ENCODE measurements at regions not wholly inside any gene's neighbourhood (a gene's known extent, or its start where the extent isn't known, plus 50 kb on each side); places are given as distances from the start of the nearest gene placed in this dataset.
"Not testable (repeated sequence)": the region's sequence is repeated elsewhere in the genome, so short reads cannot be mapped to it uniquely, and the experiment has no call there.

DNA sequence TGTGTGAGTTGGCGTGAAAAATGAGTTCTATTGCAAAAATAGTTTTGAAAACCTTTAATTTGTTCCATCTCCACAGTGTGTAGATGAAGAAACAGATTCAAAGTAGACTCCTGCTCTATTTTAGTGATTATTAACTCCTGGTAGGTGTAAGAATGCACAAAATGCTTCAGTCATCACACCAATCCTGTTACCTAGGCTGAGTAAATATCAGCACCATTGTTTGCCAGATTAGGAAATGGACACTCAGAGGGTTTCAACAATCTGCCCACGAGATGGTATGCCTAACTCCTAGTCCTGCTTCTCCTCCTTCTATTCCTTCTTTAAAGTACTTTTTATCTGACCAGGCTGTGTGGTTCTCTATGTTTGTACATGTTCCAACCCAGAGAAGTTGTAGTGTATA lies 108.9 kb upstream of the AHI1 start:
- no peak for DNase-seq

DNA sequence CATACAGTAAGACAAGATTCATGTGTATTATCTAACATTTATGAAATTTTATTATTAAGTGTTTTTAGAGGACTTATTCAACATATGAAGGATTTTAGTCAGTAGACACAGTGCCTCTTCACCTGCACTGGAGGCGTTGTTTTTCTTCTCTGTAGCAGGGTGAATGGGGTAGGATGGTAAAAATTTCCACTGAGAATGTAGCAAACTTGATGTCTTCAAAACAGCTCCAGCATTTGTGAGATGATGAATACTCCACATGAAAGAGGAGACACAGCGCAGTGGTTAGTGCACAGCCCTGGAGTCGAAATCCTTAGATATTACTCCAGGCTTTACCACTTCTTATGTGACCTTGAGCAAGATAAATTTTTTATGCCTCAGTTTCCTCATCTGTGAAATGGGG lies 110.5 kb upstream of the AHI1 start:
- no peak for DNase-seq

DNA sequence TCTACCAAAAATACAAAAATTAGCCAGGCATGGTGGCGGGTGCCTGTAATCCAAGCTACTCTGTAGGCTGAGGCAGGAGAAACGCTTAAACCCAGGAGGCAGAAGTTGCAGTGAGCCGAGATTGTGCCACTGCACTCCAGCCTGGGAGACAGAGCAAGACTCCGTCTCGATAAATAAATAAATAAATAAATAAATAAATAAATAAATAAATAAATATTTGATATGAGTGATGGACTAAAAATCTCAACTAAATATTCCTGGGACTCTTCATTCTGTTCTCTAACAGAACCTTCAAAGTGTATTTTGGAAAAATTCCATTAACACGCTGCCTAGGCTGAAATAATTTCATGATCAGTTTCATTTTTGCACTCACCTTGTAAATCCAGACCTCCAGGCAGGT lies 112.7 kb upstream of the AHI1 start:
- DNase-seq, result not testable (repeated sequence)

DNA sequence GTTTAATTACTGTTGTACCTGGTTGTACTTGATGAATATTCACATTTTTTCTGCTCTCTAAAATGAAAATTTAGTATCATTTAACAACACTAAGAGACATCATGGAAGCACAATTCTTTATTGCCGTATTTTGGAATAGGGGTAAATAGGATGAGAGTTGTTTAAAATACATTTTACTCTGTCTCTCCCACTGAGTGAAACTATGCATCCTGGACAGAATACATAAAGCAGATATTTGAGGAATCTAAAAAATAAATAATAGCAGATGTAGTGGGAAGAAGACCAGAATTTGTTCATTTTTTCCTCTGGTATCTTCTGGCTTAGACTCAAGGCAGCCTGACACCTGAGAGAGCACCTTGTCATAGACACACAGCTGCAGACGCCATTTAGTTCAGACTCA lies 119.1 kb upstream of the AHI1 start:
- DNase-seq, result no peak

DNA sequence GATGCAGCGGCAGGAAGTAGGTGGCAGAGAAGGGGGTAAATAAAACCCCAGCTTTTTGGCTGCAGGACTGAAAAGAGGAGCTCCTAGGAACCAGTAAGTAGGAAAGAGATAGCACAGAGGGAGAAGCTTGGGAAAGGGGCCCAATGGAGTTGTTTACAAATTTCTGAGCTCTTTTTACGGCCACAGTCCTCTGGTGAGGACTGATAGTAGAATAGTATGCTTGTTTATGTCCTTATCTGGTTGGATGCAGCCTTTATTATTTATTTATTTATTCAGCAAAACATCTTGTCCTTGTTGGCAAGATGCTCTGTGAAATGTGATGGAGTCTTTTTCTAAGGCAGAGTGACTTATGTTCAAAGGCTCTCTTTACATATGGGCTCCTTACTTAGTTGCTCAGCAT lies 119.7 kb upstream of the AHI1 start:
- DNase-seq, result no peak

DNA sequence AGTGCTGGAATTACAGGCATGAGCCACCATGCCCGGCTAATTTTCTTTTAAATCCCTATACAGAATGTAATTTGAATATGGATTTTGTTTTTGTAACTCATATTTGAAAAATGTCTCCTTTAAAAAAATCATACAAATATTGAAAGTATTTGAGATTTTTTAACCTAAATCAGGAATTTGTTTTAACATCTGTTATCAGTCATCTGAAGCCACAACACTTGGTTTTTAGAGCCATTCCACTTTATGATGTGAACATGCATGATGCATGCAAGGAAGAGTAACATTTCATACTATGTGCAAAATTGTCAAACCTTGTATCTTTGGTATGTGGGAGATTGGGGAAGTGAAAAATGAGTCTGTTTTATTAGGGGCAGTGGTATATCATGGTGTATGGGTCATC lies 124.5 kb upstream of the AHI1 start:
- DNase-seq, result no peak

DNA sequence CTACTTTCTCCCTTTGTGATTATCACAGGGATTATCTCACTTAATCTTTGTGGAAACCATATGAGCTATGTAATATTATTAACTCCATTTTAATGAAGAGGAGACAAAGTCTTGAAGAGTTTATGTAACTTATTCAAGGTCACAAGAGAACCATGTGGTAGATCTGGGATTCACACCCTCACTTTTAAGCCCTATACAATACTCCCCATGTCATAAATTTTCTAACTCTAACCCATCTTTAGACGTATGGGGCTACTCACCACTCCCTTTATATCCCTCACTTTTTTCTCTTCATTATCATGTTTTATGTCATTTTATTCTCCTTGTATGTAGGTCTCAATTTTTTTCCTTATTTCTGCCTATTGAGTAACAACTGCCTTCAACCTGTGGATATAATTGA lies 126.4 kb upstream of the AHI1 start:
- no peak for DNase-seq

DNA sequence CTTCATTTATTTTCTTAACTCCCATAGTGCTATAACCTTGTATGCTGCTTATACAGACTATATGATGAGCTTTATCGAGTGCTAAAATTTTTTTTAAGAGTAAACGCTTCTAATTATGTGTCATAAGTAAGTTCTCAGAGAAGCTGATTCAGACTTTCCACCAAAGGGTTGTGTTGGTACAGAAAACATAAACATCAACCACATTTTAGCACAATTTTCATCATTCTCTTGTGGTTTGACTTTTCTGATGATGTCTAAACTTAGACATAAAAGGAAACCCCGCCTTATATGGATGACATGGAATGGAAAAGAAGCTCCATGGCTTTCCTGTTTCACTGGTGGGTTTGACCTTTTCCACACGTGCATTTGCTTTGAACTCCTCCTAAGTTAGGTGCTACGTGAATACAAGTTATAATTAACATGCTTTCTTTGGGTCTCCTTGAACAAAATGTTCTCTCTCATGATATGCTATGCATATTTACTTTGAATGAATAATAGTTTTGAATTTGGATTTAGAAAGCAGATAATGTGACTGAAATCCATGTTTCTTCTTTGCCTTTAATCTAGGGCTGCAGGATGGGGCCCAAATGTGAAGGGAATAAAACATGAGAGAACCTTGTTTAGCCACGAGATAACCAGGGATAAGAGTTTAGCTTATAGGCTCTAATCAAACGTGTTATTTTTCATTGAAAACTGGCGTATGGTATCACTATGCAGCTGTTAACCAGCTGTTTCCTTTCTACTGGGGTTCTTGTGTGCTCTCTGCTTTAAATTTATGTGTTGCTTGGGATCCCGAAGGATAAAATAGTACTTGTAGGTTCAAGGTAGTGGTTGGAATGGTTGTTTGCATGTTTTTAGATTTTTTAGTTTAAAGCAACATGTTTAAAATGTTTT lies 127.1 kb upstream of the AHI1 start:
- DNase-seq, result no peak

DNA sequence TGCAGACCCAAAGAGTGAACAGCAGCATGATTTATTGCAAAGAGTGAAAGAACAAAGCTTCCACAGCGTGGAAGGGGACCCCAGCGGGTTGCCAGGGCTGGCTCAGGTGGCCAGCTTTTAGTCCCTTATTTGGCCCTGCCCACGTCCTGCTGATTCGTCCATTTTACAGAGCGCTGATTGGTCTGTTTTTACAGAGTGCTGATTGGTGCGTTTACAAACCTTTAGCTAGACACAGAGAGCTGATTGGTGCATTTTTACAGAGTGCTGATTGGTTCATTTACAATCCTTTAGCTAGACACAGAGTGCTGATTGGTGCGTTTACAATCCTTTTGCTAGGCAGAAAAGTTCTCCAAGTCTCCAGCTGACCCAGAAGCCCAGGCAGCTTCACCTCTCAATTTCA lies 128.5 kb upstream of the AHI1 start:
- DNase-seq, result not testable (repeated sequence)

DNA sequence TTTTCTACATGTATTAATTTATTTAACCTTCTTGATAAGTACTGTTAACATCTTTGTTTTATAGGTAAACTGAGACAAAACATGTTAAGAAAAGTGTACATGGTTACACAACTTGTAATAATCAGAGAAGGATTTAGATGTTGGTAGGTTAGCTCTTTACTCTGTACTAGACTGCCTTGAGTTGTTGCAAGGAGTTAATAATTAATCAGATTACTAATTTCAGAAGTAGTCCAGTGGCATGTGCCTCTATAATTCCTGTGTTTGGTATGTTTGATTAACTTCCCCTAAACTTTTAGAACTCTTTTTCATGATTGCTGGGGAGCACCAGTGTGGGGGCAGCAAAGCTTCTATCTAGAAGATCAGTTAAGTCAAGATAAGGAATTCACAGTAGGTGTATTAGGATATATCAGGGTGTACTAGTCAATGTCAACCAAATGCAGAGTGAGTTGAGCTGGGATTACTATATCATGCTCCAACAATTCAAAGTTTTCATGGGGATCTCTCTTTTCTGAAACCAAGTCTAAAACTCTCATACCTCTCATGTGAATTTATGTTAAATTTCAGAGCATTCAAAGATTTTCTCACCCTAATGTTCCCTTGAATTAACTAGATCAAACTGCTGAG lies 129.7 kb upstream of the AHI1 start:
- no peak for DNase-seq

DNA sequence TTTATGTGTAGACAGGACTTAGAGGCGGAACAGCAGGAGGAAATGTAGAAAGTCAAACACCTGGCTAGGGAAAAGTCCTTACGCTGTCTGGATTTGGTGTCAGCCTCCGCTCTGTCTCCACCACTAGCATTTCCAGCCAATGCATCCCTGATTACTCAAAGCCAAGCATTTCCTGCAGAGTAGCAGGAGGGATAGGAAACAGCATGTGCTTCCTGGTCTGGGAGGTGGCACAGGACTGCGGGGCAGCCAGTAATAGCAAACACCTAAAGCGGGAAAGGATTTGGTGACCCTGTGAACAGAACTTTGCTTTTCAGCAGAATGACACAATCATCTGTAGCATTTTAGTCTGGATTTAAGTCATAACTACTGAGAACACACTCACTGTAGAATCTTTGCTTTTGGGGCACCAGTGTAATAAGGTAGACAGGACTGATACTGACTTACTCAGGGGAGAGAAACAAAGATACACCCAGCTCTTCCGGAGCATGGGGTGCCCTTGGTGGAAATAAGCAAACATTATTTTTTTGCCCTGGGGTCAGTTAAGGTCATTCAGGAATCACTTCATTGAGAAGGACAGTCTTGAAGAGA lies 133.3 kb upstream of the AHI1 start:
- DNase-seq, result no peak

DNA sequence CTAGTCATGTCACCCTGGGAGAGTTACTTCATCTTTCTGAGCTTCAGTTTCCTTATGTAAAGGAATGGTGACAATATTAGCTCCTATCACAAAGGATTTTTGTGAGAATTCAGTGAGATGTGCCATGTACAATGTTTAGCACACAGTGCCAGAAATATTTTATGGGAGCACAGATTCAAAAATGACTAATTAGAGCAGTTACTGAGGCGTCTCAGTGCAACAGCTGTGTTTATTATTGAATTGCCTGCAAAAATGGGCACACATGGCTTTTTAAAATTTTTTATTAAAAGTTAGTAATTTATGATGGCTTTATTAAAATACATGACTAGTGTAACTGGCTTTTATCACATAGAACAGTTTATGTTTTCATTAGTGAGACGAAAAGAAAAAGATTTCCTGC lies 134.3 kb upstream of the AHI1 start:
- DNase-seq, result no peak

DNA sequence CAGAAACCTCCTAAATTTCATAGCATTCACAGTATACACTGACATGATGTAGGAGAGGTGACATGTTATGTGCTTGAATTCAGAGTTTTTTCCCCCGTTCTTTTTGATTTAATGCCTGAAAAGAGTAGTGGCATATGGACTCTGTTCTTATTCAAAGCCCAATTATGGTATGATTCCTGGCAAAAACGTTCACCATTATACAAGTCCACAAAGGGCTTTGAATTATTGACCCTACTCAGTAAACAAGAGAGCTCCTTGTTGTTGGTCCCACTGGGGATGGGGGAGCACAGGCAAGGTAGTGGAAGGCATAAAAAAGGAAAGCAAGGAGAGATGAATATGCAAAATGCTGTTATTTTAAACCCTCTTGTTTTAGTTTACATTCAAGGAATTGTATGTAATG lies 136.0 kb upstream of the AHI1 start:
- no peak for DNase-seq

DNA sequence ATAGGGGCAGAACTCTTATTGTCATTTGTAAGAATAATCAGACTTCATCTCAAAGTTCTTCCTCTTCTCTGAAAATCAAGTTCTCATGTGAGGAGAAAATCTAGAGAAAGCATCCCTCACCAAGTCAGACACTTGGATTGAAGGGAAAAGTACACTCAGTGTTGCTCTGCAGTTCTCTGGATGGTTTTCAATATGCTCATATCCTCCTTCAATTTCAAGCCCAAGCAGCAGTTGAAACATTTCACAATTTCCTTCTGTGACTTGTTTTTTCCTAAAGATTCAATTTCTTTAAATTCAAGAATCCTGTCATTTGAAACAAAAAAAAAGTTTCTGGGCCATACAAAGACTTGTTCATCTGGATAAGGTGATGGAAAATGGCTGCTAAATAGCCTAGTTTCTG lies 140.2 kb upstream of the AHI1 start:
- DNase-seq, result no peak

DNA sequence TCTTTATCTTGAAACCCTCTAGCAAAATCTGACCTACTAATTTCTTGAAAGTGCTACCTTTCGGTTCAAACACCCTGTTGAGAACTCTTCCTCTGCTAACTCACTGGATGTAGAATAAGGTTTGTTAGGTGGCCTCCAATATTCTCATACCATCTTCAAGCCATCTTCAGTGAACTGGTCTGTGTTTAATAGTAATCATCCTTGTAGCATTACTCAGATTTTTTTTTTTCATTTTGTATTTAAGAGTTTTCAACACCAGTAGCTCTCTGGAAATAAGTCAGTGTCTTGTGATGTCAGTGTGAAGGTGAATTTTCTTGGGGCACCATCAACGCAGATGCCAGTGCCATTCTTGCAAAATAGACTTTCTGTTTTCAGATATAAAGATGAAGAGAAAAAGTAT lies 140.6 kb upstream of the AHI1 start:
- DNase-seq, result no peak

DNA sequence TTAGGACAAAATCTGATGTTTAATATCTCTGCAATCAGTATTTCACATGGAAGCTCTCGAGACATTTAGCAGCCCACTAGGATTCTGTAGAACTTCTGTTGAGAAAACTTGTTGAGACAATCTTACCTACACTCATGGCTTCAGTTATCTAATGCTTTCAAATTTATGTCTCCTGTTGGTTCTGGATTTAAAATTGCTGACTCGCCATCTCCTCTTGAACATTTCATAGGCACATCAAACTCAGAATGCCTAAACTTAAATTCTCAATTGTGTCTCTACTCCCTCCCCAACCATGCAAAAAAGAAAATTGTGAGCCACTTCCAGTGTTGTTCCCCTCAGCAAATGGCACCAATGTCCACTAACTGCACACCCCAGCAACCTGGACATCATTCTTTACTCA lies 142.5 kb upstream of the AHI1 start:
- no peak for DNase-seq

DNA sequence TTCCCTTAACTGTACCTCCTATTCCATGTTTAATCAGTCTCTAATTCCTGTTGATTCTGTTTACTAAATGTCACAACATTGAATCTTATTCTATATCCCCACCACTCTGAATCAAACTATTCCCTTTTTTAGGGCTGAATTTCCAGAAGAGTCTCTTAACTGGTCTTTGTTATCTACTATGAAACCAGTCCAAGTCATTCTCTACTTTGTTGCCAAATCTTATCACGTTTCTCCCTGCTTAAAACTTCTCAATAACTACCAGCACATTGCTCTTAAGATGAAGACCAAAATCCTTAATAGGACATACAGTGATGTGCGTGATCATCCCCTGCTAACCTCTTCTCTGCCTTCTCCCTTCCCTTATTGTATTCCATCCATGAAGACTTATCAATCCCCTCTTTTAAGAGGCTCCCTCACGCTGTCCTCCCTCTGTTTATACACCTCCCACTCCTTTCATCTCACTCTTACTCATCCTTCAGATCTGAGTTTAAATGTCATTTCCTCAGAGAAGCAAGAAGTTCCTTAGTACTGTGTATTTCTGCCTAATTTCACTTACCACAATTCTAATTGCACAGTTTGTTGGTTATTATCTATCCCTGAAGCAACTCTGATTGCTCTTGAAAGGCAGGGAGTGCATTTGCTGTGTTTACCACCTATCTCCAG lies 143.0 kb upstream of the AHI1 start:
- no peak for DNase-seq

DNA sequence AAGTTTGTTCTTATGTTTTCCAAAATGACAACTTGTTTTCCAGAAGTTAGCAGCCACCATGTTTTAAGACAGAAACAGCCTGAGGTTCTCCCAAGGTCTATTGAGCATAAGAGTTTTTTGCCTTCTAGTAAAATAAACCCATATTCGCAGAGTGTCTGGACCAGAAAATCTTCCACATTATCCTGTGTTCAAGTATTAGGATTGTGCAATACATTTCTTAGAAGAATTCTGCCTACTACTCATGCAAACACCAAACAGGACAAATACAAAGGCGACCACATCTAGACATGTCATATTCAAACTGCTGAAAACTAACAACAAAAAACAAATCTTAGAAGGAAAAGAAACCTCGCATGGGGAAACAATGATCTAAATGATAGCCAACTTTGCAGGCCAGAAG lies 145.4 kb upstream of the AHI1 start:
- DNase-seq, result no peak

DNA sequence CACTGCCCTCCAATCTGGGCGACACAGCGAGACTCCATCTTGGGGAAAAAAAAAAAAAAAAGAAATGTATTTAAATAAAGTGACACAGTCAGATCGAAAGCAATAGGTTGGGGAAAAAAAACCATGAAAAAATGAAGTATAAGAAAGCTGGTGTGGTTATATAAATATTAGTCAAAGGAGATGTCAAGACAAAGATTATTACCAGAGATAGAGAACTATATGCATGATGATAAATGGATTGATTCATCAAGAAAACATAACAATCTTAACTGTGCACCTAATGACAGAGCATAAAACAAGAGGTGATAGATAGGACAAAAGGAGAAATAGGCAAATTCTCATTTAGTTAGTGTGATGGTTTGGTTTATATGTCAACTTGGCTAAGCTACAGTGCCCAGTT lies 146.9 kb upstream of the AHI1 start:
- DNase-seq, result no peak

DNA sequence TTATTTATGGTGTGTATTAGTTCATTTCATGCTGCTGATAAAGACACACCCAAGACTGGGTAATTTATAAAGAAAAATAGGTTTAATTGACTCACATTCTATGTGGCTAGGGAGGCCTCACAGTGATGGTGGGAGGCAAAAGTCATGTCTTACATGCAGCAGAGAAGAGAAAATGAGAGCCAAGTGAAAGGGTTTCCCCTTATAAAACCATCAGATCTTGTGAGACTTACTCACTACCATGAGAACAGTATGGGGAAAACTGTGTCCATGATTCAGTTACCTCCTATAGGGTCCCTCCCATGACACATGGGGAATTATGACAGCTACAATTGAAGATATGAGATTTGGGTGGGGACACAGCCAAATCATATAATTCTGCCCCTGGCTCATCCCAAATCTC lies 150.0 kb upstream of the AHI1 start:
- DNase-seq, result peak; percentile 18 to 37

DNA sequence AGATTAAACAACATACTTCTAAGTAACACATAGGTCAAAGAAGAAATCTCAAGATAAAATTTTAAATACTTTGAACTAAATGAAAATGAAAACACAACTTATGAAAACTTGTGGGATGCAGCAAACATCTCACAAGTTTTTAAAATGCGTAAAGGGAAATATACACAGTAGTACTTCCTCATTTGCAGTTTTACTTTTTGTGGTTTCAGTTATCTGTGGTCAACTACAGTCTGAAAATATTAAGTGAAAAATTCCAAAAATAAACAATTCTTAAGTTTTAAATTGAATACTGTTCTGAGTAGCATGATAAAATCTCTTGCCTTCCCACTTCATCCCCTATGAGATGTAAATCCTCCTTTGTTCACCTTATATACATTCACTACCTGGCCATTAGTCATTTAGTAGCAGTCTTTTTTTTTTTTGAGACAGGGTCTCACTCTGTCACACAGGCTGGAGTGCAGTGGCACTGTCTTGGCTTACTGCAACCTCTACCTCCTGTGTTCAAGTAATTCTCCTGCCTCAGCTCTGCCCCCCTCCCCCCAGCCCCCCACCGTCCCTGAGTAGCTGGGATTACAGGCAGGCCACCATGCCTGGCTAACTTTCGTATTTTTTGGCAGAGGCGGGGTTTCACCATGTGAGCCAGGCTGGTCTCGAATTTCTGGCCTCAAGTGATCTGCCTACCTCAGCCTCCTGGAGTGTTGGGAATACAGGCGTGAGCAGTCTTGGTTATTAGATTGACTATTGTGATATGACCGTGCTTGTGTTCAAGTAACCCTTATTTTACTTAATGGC lies 154.6 kb upstream of the AHI1 start:
- DNase-seq, result no peak

DNA sequence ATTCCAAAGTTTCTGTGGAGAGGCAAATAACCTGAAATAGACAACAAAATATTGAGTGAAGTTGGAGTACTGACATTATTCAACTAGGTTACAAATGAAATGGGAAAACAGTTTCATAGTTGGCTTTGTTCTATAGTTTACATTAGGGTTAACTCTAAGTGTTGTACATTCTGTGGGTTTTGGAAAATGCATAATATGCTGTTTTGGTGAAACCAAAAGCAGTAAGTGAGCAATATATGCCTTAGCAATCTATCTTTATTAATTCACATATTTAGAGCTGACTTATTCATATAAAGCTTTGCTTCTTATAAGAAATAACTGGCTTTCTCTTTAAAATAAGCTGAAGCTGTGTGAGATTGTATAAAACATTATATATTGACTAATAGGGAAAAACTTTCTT lies 157.5 kb upstream of the AHI1 start:
- DNase-seq, result no peak

DNA sequence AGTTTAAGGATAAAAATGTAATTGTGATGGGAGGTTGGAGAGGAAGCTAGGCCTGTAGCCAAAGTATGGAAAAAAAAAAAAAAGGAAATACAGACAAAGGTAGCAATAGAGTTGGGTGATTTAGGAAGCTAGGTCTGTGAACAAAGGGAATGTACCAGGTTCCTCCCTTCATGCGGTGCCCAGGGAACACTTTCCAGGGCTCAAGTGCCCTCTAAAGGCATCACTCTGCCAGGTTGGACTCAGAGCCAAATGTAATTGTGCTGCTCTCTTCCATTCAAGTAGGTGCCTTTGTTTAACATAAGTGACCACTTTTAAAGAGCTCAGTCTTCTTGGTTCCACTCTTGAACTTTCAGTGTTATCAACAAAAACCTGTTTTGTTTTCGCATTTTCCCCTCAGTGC lies 159.7 kb upstream of the AHI1 start:
- DNase-seq, result no peak

All from activated CD4-positive, alpha-beta T cell treated with anti-CD3 and anti-CD28 coated beads, Interleukin-2, amount 50 U/mL, for 48 hours (primary cell).